GM21619 (cell line): ENCODE measurements at regions not wholly inside any gene's neighbourhood (a gene's known extent, or its start where the extent isn't known, plus 50 kb on each side); places are given as distances from the start of the nearest gene placed in this dataset.

Experiments used
- ATAC-seq: cut with Tn5 transposase; IDR thresholded peaks from one replicate; pipeline ENCODE4 v1.9.1; 2021; ENCODE audit not compliant: unreplicated experiment

- ATAC-seq: no peak
Observed at GRCh38 chr19:29395111-29395733, 130.6 kb upstream of the VSTM2B start.

- ATAC-seq: no peak
Observed at GRCh38 chr19:29395734-29396414, 129.9 kb upstream of the VSTM2B start.

DNA sequence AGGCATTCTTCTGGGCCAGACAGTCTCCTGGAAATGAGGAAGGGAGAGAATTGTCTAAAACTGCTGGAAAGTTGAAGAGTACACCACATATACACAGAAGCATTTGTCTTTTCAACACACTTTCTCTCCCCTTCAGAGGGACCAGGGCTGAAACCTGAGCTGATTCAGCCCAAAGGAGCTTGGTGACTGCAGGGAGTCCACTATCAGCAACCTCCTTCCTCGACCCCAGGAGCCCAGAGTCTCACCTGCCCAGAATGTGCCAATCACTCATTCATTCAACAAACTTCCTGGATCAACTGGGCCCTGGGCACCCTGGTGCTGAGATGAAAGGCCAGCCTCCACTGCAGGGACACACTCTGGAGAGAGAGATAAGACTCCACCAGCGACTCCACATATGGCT is 128.9 kb upstream of the VSTM2B start:
- ATAC-seq: no peak

DNA sequence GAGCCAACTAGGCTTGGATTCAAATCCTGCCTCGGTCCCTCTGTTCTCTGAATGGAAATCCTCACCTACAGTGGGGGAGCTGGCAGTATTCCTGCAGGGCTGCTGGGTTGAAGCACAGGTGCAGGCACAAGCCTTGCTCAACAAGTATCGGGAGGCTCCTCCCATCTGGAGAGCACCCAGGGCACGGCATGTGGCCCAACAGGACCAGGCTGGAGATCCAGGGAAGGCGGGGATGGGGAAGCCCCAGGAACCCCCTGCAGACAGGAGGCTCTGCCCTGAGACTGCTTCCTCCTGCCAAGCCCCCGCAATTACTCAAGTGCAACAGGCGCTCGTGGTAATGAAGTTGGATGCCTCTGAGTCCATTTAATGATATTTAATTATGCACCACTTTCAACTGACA is 128.0 kb upstream of the VSTM2B start:
- no peak for ATAC-seq

- ATAC-seq: no peak
Observed at GRCh38 chr19:29399804-29400203, 126.0 kb upstream of the VSTM2B start.

GRCh38 chr19:29400917-29401711 is 124.7 kb upstream of the VSTM2B start:
- ATAC-seq: no peak

- no peak for ATAC-seq
Observed at GRCh38 chr19:29401712-29402421, 123.9 kb upstream of the VSTM2B start.

DNA sequence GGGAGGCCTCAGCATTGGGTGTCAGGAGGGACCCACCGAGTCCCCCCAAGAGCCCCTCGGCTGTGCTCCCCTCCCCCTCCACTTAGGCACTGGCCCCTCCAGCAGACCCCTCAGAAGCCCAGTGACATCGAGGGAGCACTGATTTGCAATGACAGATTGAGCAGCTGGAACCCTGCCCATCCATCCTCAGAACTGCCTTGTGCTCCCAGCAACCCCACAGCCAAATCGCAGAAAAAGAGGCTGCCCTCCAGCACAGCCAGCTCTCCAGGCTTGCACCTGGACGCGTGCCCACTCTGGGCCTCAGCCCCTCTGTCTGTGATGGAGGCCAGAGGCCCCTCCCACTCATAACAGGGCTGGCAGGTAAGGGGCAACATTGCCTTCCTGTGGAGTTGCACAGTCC is 123.2 kb upstream of the VSTM2B start:
- ATAC-seq: no peak

- ATAC-seq: no peak
Observed at GRCh38 chr19:29404015-29404414, 121.8 kb upstream of the VSTM2B start.

DNA sequence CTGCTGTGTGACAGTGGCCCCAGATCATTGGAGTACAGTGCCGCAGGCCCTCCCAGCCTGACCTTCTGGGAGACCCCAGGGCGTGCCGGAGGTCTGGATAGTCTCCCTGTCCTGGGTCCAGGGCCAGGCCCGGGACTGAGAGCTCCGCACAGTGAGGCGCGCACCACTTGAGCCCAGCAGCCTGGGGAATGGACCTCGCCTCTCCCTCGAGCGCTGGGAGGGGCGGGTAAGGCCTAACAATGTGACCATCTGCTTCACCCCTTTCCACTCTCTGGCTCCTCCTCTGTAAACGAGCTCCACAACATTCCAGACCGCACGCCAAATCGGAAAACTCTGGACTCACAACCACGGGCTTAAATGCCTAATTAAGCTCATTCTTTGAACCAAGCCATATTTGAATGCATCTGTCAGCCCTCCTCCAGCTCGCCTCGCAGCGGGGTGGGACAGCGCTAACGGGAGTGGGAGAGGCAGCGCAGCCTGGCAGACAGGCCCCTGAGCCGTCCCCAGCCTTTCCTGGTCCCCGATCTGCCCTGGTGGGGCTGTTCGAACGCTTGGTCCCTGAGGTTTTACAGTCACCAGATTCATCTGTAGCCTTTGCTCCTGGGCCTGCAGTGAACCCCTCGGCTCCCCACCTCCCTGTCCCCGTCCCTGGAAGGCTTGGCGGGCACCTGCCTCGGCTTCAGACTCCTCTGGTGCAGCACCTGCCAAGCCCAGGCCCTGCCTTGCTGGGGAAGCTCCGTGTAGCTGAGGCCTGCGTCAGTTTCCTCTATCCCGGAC is 120.7 kb upstream of the VSTM2B start:
- ATAC-seq: no peak

DNA sequence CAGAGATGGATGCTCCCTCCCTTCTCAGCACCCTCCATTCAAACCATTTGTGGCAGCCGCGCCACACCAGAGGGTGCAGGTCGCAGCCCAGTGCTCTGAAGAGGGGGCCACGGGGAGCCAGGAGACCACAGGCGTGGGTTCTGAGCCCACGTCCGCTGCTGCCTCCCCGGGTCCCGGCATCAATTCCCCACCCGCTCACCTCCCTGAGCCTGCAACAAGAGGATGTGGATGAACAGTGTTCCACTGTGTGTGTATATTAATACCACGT is 120.1 kb upstream of the VSTM2B start:
- ATAC-seq: no peak

- no peak for ATAC-seq
Observed at GRCh38 chr19:29409076-29409862, 116.5 kb upstream of the VSTM2B start.

DNA sequence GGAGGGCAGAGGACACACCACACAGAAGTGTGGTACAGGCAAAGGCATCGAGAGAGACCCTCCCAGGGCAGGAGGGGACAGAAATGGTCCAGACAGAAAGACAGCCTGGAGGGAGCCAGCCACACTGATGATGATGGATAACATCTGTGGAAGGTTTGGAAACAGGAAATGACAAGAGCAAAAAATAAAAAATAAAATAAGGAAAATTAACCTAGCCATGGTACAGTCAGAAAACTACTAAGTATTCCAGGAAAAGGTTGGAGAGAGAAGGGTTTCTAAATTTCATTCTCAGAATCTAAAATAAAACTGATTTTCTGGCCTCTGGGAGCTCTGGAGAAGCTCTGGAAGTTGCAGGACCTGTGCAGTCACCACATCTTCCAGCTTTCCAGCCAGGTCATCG is 115.2 kb upstream of the VSTM2B start:
- ATAC-seq: no peak

DNA sequence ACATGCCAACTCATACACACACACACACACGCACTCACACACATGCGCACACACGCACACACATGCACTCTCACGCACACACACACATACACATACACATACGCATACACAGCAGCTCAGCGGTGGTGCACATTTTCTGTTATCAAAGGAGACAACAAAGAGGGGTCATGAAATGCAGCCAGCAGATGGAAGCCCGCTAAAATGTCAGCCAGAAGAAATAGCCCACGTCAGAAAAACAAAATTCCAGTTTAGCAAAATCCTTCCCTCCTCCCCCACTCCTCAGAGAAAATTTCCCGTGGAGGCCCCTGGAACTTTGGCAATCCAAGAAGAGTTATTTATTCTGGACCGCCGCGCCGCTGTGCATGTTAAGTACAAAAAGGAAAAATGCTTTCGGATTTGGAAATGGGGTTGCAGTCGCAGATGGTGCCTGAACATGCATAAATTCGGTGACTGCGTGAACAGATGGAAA is 114.6 kb upstream of the VSTM2B start:
- no peak for ATAC-seq

- no peak for ATAC-seq
Observed at GRCh38 chr19:29413435-29413834, 112.4 kb upstream of the VSTM2B start.

- ATAC-seq: no peak
Observed at GRCh38 chr19:29415507-29415906, 110.3 kb upstream of the VSTM2B start.

- ATAC-seq: no peak
Observed at GRCh38 chr19:29417048-29417447, 108.7 kb upstream of the VSTM2B start.

- no peak for ATAC-seq
Observed at GRCh38 chr19:29418201-29418600, 107.6 kb upstream of the VSTM2B start.

GRCh38 chr19:29420065-29420464 is 105.7 kb upstream of the VSTM2B start:
- no peak for ATAC-seq
